Psoas muscle (tissue), 7 donors: ENCODE measurements at regions not wholly inside any gene's neighbourhood (a gene's known extent, or its start where the extent isn't known, plus 50 kb on each side); places are given as distances from the start of the nearest gene placed in this dataset.

Experiments
- ATAC-seq, 4 donors: fragments of 200-7000 bp; cut with Tn5 transposase; one replicate each; pipeline ENCODE4 v1.9.1; 2020; ENCODE audit warnings: moderate library complexity in 3 of 4, mild to moderate bottlenecking in 2 of 4
- DNase-seq, 2 donors: peaks; one replicate each; pipeline ENCODE4 v3.0.0-alpha.2; 2020
- H3K27ac ChIP-seq: fragments of 200-600 bp; one replicate; pipeline ENCODE4 v1.8.0; 2022
- H3K27me3 ChIP-seq, 3 donors: fragments of 200-600 bp in 1 of 3; one replicate each; pipeline versions ENCODE4 v1.6.1 to v1.8.0; 2013 to 2022; ENCODE audit warnings: low read length in 2 of 3, mild to moderate bottlenecking in 2 of 3, moderate library complexity in 1 of 3; ENCODE audit not compliant: insufficient read depth in 3 of 3
- H3K36me3 ChIP-seq, 2 donors: fragments of 200-600 bp in 1 of 2; one replicate each; pipeline versions ENCODE4 v1.6.1 to v1.8.0; 2013 to 2022; ENCODE audit warnings: low read depth in 1 of 2, mild to moderate bottlenecking in 1 of 2, moderate library complexity in 1 of 2; ENCODE audit not compliant: insufficient read depth in 1 of 2
- H3K4me1 ChIP-seq: fragments of 200-600 bp; one replicate; pipeline ENCODE4 v1.8.0; 2022
- H3K4me3 ChIP-seq: fragments of 200-600 bp; one replicate; pipeline ENCODE4 v1.8.0; 2022; ENCODE audit warnings: mild to moderate bottlenecking
- H3K9me3 ChIP-seq: fragments of 200-600 bp; one replicate; pipeline ENCODE4 v1.8.0; 2022
- WGBS, 3 donors: extraction: QIAGEN DNeasy Blood & Tissue Kit; methylation state at CpG; one replicate each; pipeline versions ENCODE4 v1.1.6 to v1.1.7; 2013; 5-methylcytosine and 5-hydroxymethylcytosine counted together
- intact Hi-C, 2 donors: fragments of 100-400 bp; cut with DNase I; formaldehyde crosslinking; loops; one replicate each; pipeline versions ENCODE4 v1.11.0 to v1.14.2; 2022
- TF ChIP-seq, protein P1 (sequence below): fragments of 200-600 bp; IDR thresholded peaks from one replicate; pipeline ENCODE4 v1.8.0; 2022; ENCODE audit warnings: antibody characterized with exemption
- donor health status: healthy with polysubstance abuse.
- donor health status: DM: no; HTN: no; CAD: no; lungs with moderate emphysema.
- donor health status: Bipolar disorder and iron deficiency.
- donor health status: healthy.
- donor health status: DM: yes; HTN: yes; CAD: no.
- donor health status: DM: no; HTN: no; CAD: no.
- donor health status: DM: yes; HTN: yes; CAD: no.

DNA sequence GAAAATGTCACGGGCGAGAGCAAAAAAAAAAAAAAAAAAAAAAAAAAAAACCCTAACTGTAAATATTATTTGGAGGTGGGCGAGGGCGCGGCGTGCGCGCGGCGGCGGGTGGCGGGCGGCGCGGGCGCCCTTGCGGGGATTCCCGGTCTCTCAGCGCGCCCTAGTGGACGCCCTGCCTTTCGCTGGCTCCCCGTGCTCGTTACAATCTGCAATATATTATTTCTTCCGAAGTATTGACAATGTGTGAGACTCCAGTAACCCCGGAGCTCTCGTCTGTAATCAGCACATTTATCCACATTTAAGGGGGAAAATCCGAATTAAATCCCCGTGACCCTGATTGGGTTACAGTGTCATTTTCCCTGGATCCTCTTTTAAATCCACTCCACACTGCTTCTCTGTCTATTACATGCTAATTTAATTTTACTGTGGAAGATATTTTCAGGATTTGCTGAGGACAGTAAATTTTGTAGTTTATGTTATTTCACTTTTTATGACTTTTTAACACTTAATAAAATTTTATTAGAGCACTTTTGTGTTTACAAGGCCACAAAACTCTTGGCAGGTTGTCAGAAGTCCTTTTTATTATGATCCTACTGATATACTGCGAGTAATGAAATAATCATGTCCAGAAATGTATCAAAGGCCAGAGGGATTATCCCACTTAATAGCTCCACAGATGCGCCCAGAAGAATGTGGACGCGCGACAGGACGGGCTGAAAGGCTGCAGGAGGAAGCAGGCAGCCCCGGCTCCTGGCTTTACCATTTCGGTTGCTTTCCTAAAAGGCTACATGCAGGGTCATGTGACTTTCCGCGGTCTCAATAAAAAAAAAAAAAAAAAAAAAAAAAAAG lies 369.1 kb downstream of the MTX2 start:
- WGBS, 3 donors, result 9 to 14% (median 14%) methylated on average over 35 to 39 of the region's 39 CpGs
- H3K36me3 ChIP-seq, result no peaks in the 10 kb centered on the region
- H3K4me1 ChIP-seq, result no peaks in the 10 kb centered on the region
- intact Hi-C loops, result loop anchor here (1.0 to 5.0 kb wide), 5 partner anchors 86 to 511 kb away; partner anchors contain the start of gene HOXD8 (in 1 of the 2)
- no peaks in the 10 kb centered on the region for H3K9me3 ChIP-seq
- H3K4me3 ChIP-seq, result peak overlapping the region; percentile 87
- H3K27me3 ChIP-seq, result peaks cover 0 to 16% (median 0%) of the 10 kb centered on the region in 3 donors
- H3K27ac ChIP-seq, result peak overlapping the region; percentile 39
- ATAC-seq (peak; percentile 89 to 98 (median 92)), DNase-seq (peak; percentile 77 to 83)
- TF ChIP-seq, protein P1, sequence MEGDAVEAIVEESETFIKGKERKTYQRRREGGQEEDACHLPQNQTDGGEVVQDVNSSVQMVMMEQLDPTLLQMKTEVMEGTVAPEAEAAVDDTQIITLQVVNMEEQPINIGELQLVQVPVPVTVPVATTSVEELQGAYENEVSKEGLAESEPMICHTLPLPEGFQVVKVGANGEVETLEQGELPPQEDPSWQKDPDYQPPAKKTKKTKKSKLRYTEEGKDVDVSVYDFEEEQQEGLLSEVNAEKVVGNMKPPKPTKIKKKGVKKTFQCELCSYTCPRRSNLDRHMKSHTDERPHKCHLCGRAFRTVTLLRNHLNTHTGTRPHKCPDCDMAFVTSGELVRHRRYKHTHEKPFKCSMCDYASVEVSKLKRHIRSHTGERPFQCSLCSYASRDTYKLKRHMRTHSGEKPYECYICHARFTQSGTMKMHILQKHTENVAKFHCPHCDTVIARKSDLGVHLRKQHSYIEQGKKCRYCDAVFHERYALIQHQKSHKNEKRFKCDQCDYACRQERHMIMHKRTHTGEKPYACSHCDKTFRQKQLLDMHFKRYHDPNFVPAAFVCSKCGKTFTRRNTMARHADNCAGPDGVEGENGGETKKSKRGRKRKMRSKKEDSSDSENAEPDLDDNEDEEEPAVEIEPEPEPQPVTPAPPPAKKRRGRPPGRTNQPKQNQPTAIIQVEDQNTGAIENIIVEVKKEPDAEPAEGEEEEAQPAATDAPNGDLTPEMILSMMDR, result peak; percentile 88

DNA sequence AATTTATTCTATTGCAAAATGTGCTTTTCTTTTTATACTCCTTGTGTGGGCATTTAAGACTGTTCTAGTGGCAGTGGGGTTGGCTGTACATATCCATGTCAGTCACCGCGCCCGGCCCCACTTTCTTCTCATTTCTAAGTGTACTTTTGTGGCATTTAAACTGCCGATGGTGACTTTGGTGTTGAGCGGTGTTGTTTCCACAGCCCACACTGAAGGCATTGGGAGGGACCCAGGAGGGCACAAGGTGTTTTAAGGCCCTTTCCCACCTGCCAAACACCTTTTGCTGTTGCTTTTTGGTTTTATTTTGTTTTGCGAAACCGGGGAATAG lies 369.7 kb downstream of the MTX2 start:
- Histone ChIP-seq H3K4me3 (no peak overlapping the region), H3K9me3 (no peaks in the 10 kb centered on the region), H3K4me1 (no peaks in the 10 kb centered on the region), H3K27ac (no peak overlapping the region), H3K27me3 (peaks cover 0 to 16% (median 0%) of the 10 kb centered on the region in 3 donors), H3K36me3 (no peaks in the 10 kb centered on the region)
- 69 to 77% (median 71%) methylated on average over 7 of the region's 7 CpGs for WGBS, 3 donors
- intact Hi-C loops, result loop anchor here (5.0 kb wide), 4 partner anchors 87 to 512 kb away; partner anchors contain the start of gene HOXD8 (in 1 of the 2)
- ATAC-seq (no peak), DNase-seq (no peak)
- TF ChIP-seq, protein P1, result no peak

DNA sequence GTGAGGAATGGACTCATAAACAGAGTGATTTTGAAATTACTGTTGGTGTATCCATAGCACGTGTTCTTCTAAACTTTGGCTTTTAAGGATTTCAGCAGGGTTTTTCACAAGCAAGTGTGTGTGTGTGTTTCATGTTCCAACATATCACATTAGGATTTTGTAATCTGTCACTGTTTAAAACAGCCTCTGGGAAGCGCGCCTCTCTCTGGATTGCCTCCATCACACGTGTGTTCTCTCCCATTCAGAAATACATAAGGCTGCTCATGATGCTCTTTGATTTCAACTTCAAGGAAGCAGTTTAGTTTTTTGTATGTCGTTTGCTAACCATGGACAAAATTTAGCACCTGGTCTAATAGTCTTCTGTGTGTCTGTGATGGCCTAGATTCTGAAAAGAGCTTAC lies 370.4 kb downstream of the MTX2 start:
- no peaks in the 10 kb centered on the region for H3K4me1 ChIP-seq
- H3K4me3 ChIP-seq, result no peak overlapping the region
- 57 to 72% (median 57%) methylated on average over 5 of the region's 5 CpGs for WGBS, 3 donors
- H3K9me3 ChIP-seq, result no peaks in the 10 kb centered on the region
- DNase-seq (no peak), ATAC-seq (no peak)
- intact Hi-C loops, result loop anchor here (5.0 kb wide), 4 partner anchors 87 to 512 kb away; partner anchors contain the start of gene HOXD8 (in 1 of the 2)
- no peaks in the 10 kb centered on the region for H3K36me3 ChIP-seq
- H3K27me3 ChIP-seq, result peaks cover 0 to 19% (median 0%) of the 10 kb centered on the region in 3 donors
- TF ChIP-seq, protein P1, result no peak
- no peak overlapping the region for H3K27ac ChIP-seq

DNA sequence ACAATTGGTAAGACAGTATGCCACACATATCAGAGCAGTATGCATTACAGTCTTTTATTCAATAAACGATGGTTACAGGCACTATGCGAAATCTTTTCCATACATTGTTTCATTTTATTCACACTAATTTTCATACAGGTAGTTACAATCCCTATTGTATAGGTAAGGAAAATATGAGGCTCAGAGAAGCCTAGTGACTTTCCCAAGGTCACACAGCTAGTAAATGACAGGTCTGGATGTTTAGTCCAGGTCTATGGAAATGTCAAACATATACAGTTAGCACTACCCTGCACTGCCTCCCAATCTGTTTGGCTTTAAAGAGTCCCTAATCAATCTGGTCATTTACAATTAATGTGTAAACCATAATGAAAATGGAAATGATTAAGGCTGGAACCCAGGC lies 372.2 kb downstream of the MTX2 start:
- Histone ChIP-seq H3K27ac (no peak overlapping the region), H3K9me3 (no peaks in the 10 kb centered on the region), H3K4me3 (no peak overlapping the region), H3K36me3 (no peaks in the 10 kb centered on the region), H3K27me3 (peaks cover 0 to 19% (median 0%) of the 10 kb centered on the region in 3 donors), H3K4me1 (no peaks in the 10 kb centered on the region)
- ATAC-seq (no peak), DNase-seq (no peak)
- 90 to 98% (median 94%) methylated on average over 2 of the region's 2 CpGs for WGBS, 3 donors
- TF ChIP-seq, protein P1, result no peak
- intact Hi-C loops, result no loop called here
